ENCODE measurements at regions not wholly inside any gene's neighbourhood (a gene's known extent, or its start where the extent isn't known, plus 50 kb on each side); places are given as distances from the start of the nearest gene placed in this dataset.

GRCh38 chr7:153588586-153588985 is 463.6 kb upstream of the DPP6 start:
- no peak for TF ChIP-seq CTCF (IDR thresholded peaks at IDR 0.05; ENCODE audit: low read depth, low read length)
- TF ChIP-seq EZH2phosphoT487 (IDR thresholded peaks at IDR 0.05; ENCODE audit: low read depth) = no peak
